ENCODE measurements at regions not wholly inside any gene's neighbourhood (a gene's known extent, or its start where the extent isn't known, plus 50 kb on each side); places are given as distances from the start of the nearest gene placed in this dataset.

- DNase-seq (ENCODE audit: low read depth), result no peak
- POLR2A ChIA-PET, result no interaction called here
- TF ChIP-seq CTCF (IDR thresholded peaks at IDR 0.05; ENCODE audit: insufficient read depth, low read depth, low read length), result no peak
- Histone ChIP-seq H3K27me3 (ENCODE audit: control insufficient read depth, insufficient read depth, low read length) (no peaks in the 10 kb centered on the region), H3K4me3 (ENCODE audit: low read depth, low read length) (no peak overlapping the region), H3K36me3 (ENCODE audit: control insufficient read depth, insufficient read depth, low read length) (no peaks in the 10 kb centered on the region)
- CTCF ChIA-PET, result no interaction called here
These were observed 653.8 kb downstream of the CDH8 start for GRCh38 chr16:61382435-61382834.

- DNase-seq (ENCODE audit: low read depth), result no peak
- no peaks in the 10 kb centered on the region for H3K27me3 ChIP-seq (ENCODE audit: control insufficient read depth, insufficient read depth, low read length)
- no peak for TF ChIP-seq CTCF (IDR thresholded peaks at IDR 0.05; ENCODE audit: insufficient read depth, low read depth, low read length)
- H3K4me3 ChIP-seq (ENCODE audit: low read depth, low read length), result no peak overlapping the region
- no peaks in the 10 kb centered on the region for H3K36me3 ChIP-seq (ENCODE audit: control insufficient read depth, insufficient read depth, low read length)
- POLR2A ChIA-PET, result no interaction called here
- CTCF ChIA-PET, result no interaction called here
These were observed 656.9 kb downstream of the CDH8 start for GRCh38 chr16:61379311-61379710.

- ChIA-PET CTCF (no interaction called here), POLR2A (no interaction called here)
- Histone ChIP-seq H3K4me3 (ENCODE audit: low read depth, low read length) (no peak overlapping the region), H3K27me3 (ENCODE audit: control insufficient read depth, insufficient read depth, low read length) (no peaks in the 10 kb centered on the region), H3K36me3 (ENCODE audit: control insufficient read depth, insufficient read depth, low read length) (no peaks in the 10 kb centered on the region)
- TF ChIP-seq CTCF (IDR thresholded peaks at IDR 0.05; ENCODE audit: insufficient read depth, low read depth, low read length), result no peak
- DNase-seq (ENCODE audit: low read depth), result no peak
These were observed 662.2 kb downstream of the CDH8 start for GRCh38 chr16:61374071-61374470.

- DNase-seq (ENCODE audit: low read depth), result no peak
- no peaks in the 10 kb centered on the region for H3K36me3 ChIP-seq (ENCODE audit: control insufficient read depth, insufficient read depth, low read length)
- no peaks in the 10 kb centered on the region for H3K27me3 ChIP-seq (ENCODE audit: control insufficient read depth, insufficient read depth, low read length)
- ChIA-PET CTCF (no interaction called here), POLR2A (no interaction called here)
- no peak for TF ChIP-seq CTCF (IDR thresholded peaks at IDR 0.05; ENCODE audit: insufficient read depth, low read depth, low read length)
- H3K4me3 ChIP-seq (ENCODE audit: low read depth, low read length), result no peak overlapping the region
These were observed 664.4 kb downstream of the CDH8 start for GRCh38 chr16:61371881-61372280.

- TF ChIP-seq CTCF (IDR thresholded peaks at IDR 0.05; ENCODE audit: insufficient read depth, low read depth, low read length), result no peak
- no peaks in the 10 kb centered on the region for H3K27me3 ChIP-seq (ENCODE audit: control insufficient read depth, insufficient read depth, low read length)
- H3K36me3 ChIP-seq (ENCODE audit: control insufficient read depth, insufficient read depth, low read length), result no peaks in the 10 kb centered on the region
- no peak for DNase-seq (ENCODE audit: low read depth)
- H3K4me3 ChIP-seq (ENCODE audit: low read depth, low read length), result no peak overlapping the region
- POLR2A ChIA-PET, result no interaction called here
- CTCF ChIA-PET, result no interaction called here
These were observed 664.9 kb downstream of the CDH8 start for GRCh38 chr16:61371388-61371787.

Data from BJ (cell line).